Right atrium auricular region (tissue), 2 donors: ENCODE measurements at regions not wholly inside any gene's neighbourhood (a gene's known extent, or its start where the extent isn't known, plus 50 kb on each side); places are given as distances from the start of the nearest gene placed in this dataset.
"Not testable (repeated sequence)": the region's sequence is repeated elsewhere in the genome, so short reads cannot be mapped to it uniquely, and the experiment has no call there.

ENCODE experiments used
- DNase-seq: peaks from one replicate; pipeline ENCODE4 v3.0.0-alpha.2; 2019; ENCODE audit warnings: low spot score
- H3K27ac ChIP-seq, 2 donors: fragments of 200-600 bp; sonication (generic); 1 replicate in 1 of 2; 2 replicates in 1 of 2; pipeline ENCODE4 v1.5.1; 2016 to 2019
- H3K27me3 ChIP-seq, 2 donors: fragments of 200-600 bp; sonication (generic); one replicate each; pipeline versions ENCODE4 v1.5.1 to v1.6.0; 2017 to 2019
- H3K36me3 ChIP-seq: fragments of 200-600 bp; sonication (generic); one replicate; pipeline ENCODE4 v1.5.1; 2016
- H3K4me1 ChIP-seq, 2 donors: fragments of 200-600 bp; sonication (generic); one replicate each; pipeline versions ENCODE4 v1.5.1 to v1.6.0; 2017 to 2019
- H3K4me3 ChIP-seq, 2 donors: fragments of 200-600 bp; sonication (generic); 1 replicate in 1 of 2; 2 replicates in 1 of 2; pipeline ENCODE4 v1.5.1; 2017 to 2019; ENCODE audit warnings: mild to moderate bottlenecking in 1 of 2, moderate library complexity in 1 of 2
- H3K9me3 ChIP-seq, 2 donors: fragments of 200-600 bp; sonication (generic); one replicate each; pipeline ENCODE4 v1.5.1; 2019
- CTCF ChIP-seq, 2 donors: fragments of 200-600 bp; sonication (generic); IDR thresholded peaks; one replicate each; pipeline ENCODE4 v1.5.1; 2019; ENCODE audit warnings: antibody characterized with exemption in 2 of 2

DNA sequence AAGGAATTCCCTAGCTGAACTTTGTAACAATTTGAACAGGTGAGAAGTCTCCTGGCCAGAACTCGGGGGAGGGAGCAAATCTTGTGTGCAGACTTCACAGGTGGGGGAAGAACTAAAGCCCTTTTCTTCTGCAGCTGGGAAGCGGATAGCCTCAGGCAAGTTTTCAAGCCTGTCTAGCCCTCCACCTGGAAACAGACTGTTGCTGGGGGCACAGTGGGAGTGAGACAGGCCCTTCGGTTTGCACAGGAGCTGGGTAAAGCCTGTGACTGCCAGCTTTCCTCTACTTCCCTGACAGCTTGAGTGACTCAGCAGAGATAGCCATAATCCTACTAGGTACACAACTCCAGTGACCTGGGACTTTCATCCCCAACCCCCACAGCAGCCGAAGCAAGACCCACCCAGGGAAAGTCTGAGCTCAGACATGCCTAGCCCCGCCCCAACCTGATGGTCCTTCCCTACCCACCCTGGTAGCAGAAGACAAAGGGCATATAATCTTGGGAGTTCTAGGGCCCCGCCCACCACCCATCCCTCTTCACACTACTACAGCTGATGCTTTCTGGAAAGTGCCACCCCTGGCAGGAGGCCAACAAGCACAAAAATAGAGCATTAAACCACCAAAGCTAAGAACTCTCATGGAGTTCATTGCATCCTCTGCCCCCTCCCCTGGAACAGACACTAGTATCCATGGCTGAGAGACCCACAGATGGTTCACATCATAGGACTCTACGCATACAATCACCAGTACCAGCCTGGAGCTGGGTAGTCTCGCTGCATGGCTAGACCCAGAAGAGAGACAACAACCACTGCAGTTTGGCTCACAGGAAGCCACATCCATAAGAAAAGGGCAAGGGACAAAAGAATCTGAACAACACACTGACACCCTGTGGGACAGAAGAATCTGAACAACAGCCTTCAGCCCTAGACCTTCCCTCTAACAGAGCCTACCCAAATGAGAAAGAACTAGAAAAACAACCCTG, 479.0 kb downstream of the RAP2B start:
- H3K36me3 ChIP-seq: no peaks in the 10 kb centered on the region
- no peak for DNase-seq
- H3K4me3 ChIP-seq: no peak overlapping the region
- H3K9me3 ChIP-seq: no peaks in the 10 kb centered on the region
- TF ChIP-seq CTCF (IDR thresholded peaks at IDR 0.05): no peak
- H3K27me3 ChIP-seq: no peaks in the 10 kb centered on the region
- no peaks in the 10 kb centered on the region for H3K4me1 ChIP-seq
- no peak overlapping the region for H3K27ac ChIP-seq

DNA sequence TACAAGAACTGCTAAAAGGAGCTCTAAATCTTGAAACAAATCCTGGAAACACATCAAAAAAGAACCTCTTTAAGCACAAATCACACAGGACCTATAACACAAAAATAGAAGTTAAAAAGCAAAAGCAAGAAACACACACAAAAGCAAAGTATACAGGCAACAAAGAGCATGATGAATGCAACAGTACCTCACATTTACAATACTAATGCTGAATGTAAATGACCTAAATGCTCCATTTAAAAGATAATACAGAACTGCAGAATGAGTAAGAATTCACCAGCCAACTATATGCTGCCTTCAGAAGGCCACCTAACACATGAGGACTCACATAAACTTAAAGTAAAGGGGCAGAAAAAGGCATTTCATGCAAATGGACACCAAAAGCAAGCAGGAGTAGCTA, 478.6 kb upstream of the ARHGEF26 start:
- not testable (repeated sequence) for DNase-seq, H3K36me3 ChIP-seq, H3K4me3 ChIP-seq, H3K9me3 ChIP-seq, H3K27me3 ChIP-seq, H3K4me1 ChIP-seq, H3K27ac ChIP-seq

GRCh38 chr3:153643471-153643870, 477.7 kb upstream of the ARHGEF26 start:
- H3K4me3 ChIP-seq, DNase-seq, H3K9me3 ChIP-seq, H3K27ac ChIP-seq, H3K27me3 ChIP-seq, H3K36me3 ChIP-seq, H3K4me1 ChIP-seq: not testable (repeated sequence)

- Histone ChIP-seq H3K27ac (no peak overlapping the region), H3K27me3 (no peaks in the 10 kb centered on the region), H3K9me3 (no peaks in the 10 kb centered on the region), H3K4me1 (no peaks in the 10 kb centered on the region), H3K36me3 (no peaks in the 10 kb centered on the region), H3K4me3 (no peak overlapping the region)
- no peak for DNase-seq
- TF ChIP-seq CTCF (IDR thresholded peaks at IDR 0.05): no peak
These were observed 471.8 kb upstream of the ARHGEF26 start for GRCh38 chr3:153649286-153649839.

DNA sequence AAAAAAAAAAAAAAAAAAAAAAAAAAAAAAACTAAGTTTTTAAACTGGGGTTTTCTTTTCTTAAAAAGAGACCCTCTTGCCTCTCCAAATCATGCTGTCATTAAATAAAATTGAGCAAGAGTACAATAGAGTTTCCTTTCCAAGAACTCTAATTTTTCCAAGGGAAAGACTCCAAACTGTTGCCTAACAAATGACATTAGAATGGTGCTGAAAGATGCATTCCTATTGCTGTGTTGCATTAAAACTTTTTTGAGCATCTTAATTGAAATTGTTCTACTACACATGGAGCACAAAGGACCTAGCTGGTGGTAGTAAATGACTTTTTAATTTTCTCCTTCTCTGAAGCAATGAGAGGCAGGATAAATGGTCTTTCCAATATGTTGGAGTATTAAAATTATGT, 469.1 kb upstream of the ARHGEF26 start:
- no peak overlapping the region for H3K4me3 ChIP-seq
- H3K27ac ChIP-seq: no peak overlapping the region
- DNase-seq: no peak
- TF ChIP-seq CTCF (IDR thresholded peaks at IDR 0.05): no peak
- no peaks in the 10 kb centered on the region for H3K4me1 ChIP-seq
- no peaks in the 10 kb centered on the region for H3K9me3 ChIP-seq
- H3K36me3 ChIP-seq: no peaks in the 10 kb centered on the region
- H3K27me3 ChIP-seq: no peaks in the 10 kb centered on the region

GRCh38 chr3:153657046-153657445, 464.1 kb upstream of the ARHGEF26 start:
- H3K27me3 ChIP-seq: no peaks in the 10 kb centered on the region
- H3K36me3 ChIP-seq: no peaks in the 10 kb centered on the region
- H3K4me1 ChIP-seq: no peaks in the 10 kb centered on the region
- H3K9me3 ChIP-seq: no peaks in the 10 kb centered on the region
- TF ChIP-seq CTCF (IDR thresholded peaks at IDR 0.05): no peak
- DNase-seq: no peak
- no peak overlapping the region for H3K4me3 ChIP-seq
- H3K27ac ChIP-seq: no peak overlapping the region
